ENCODE measurements at regions not wholly inside any gene's neighbourhood (a gene's known extent, or its start where the extent isn't known, plus 50 kb on each side); places are given as distances from the start of the nearest gene placed in this dataset.

- H3K4me2 ChIP-seq (ENCODE audit: control insufficient read depth, insufficient read depth): no peak overlapping the region
- FAIRE-seq (no peak), ATAC-seq (no peak), DNase-seq (ENCODE audit: low read depth, low spot score) (no peak)
- H3K27ac ChIP-seq (ENCODE audit: control insufficient read depth, insufficient read depth): no peak overlapping the region
- H3K4me3 ChIP-seq: no peak overlapping the region
- no peaks in the 10 kb centered on the region for H3K9me3 ChIP-seq (replicated peaks; ENCODE audit: control insufficient read depth, insufficient read depth, low read length)
- H3K79me2 ChIP-seq (ENCODE audit: control insufficient read depth, insufficient read depth, low read length): no peaks in the 10 kb centered on the region
- WGBS (ENCODE audit: insufficient coverage, insufficient replicate concordance, low lambda C conversion rate, missing lambda C conversion rate): 57% methylated on average over 5 of the region's 5 CpGs
- H2AFZ ChIP-seq (ENCODE audit: control insufficient read depth, low read depth, low read length): no peak overlapping the region
- RAD21 ChIA-PET (ENCODE audit: unreplicated experiment): no interaction called here
- no peaks in the 10 kb centered on the region for H3K36me3 ChIP-seq (ENCODE audit: control insufficient read depth in 2 of 2, insufficient read depth in 2 of 2, low read length in 1 of 2)
- no peaks in the 10 kb centered on the region for H3K4me1 ChIP-seq (ENCODE audit: control insufficient read depth, insufficient read depth, low read length)
- TF ChIP-seq MYB (IDR thresholded peaks at IDR 0.05; ENCODE audit: borderline replicate concordance, low read depth, low read length): no peak
- no peak for TF ChIP-seq RBBP5 (conservative IDR thresholded peaks at IDR 0.05)
- TF ChIP-seq NBN (IDR thresholded peaks at IDR 0.05): no peak
- TF ChIP-seq ZNF24 (IDR thresholded peaks at IDR 0.05): no peak
- no peak for TF ChIP-seq E4F1 (IDR thresholded peaks at IDR 0.05; ENCODE audit: borderline replicate concordance, partially characterized antibody)
- no peak for TF ChIP-seq HSF1 (IDR thresholded peaks at IDR 0.05; ENCODE audit: low read depth, low read length)
- no peak for TF ChIP-seq ASH2L (IDR thresholded peaks at IDR 0.05; ENCODE audit: borderline replicate concordance, low read depth)
- no peak for TF ChIP-seq BMI1 (IDR thresholded peaks at IDR 0.05; ENCODE audit: borderline replicate concordance)
- no peak for TF ChIP-seq CHD2 (IDR thresholded peaks at IDR 0.05; ENCODE audit: borderline replicate concordance, low read depth, low read length)
- no peak for TF ChIP-seq RELB (IDR thresholded peaks at IDR 0.05; ENCODE audit: low read depth)
- TF ChIP-seq FOS (IDR thresholded peaks at IDR 0.05; ENCODE audit: borderline replicate concordance, extremely low read depth, insufficient read length): no peak
- TF ChIP-seq TBL1XR1 (IDR thresholded peaks at IDR 0.05; ENCODE audit: low read depth, low read length): no peak
- TF ChIP-seq NFXL1 (IDR thresholded peaks at IDR 0.05; ENCODE audit: borderline replicate concordance): no peak
- TF ChIP-seq POU2F2 (IDR thresholded peaks at IDR 0.05; ENCODE audit: borderline replicate concordance, low read depth, low read length): no peak
- no peak overlapping the region for H3K9ac ChIP-seq (ENCODE audit: control insufficient read depth, insufficient read depth, low read length)
- in situ Hi-C loops (cut with MboI) (no loop called here), intact Hi-C loops (cut with micrococcal nuclease; ENCODE audit: unreplicated experiment) (no loop called here)
- POLR2A ChIA-PET: no interaction called here
- CTCF ChIA-PET: interaction anchor here (0.9 kb wide), 1 partner anchor 102 kb away, joined by 3 read pairs; no protein-coding TSS in a partner anchor
- no peaks in the 10 kb centered on the region for H4K20me1 ChIP-seq (ENCODE audit: control insufficient read depth, insufficient read depth)
- no peaks in the 10 kb centered on the region; a peak in 2 of 4 replicates for H3K27me3 ChIP-seq (replicated peaks in 1 of 2; ENCODE audit: control insufficient read depth in 2 of 2, insufficient read depth in 2 of 2, low read length in 1 of 2)
- no TSS peak for BruUV-seq (replicated peaks)
- SMC1A ChIA-PET (ENCODE audit: uncharacterized antibody, unreplicated experiment): no interaction called here
Measured at GRCh38 chr1:53380296-53380695, 52.4 kb upstream of the LRP8 start.
